GM12864 (cell line): ENCODE measurements at regions not wholly inside any gene's neighbourhood (a gene's known extent, or its start where the extent isn't known, plus 50 kb on each side); places are given as distances from the start of the nearest gene placed in this dataset.

Experiments
- DNase-seq: peaks from one replicate; pipeline ENCODE4 v3.0.0-alpha.2; 2011; ENCODE audit warnings: low read depth
- H3K4me3 ChIP-seq: 2 replicates; pipeline ENCODE4 v1.5.1; 2011; ENCODE audit warnings: mild to moderate bottlenecking, low read depth, low read length, control low read depth
- TF ChIP-seq, protein P1 (sequence below): IDR thresholded peaks from 2 replicates; pipeline ENCODE4 v1.5.1; 2011; ENCODE audit warnings: low read depth, mild to moderate bottlenecking, moderate library complexity, low read length, control low read depth, inconsistent platforms; ENCODE audit errors: missing control alignments

DNA sequence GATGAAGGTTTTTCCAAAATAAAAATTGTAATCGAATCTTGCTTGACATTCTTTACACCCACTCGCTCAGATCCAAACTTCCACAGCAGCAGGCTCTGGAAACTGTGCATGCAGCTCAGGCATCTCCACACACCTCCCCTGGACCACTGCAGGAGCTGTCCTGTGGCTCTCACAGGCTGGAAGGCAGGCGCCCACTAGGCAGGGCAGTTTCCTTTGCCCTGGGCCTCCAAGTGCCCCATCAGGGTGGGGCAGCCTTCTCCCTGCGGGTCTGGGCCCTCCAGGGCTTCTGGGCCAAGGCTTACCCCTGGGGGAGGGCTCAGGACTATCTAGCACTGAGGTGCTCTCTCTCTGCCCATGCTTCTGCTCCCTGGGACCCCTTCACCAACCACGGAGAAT is 114.5 kb upstream of the RPL38 start:
- TF ChIP-seq, protein P1, sequence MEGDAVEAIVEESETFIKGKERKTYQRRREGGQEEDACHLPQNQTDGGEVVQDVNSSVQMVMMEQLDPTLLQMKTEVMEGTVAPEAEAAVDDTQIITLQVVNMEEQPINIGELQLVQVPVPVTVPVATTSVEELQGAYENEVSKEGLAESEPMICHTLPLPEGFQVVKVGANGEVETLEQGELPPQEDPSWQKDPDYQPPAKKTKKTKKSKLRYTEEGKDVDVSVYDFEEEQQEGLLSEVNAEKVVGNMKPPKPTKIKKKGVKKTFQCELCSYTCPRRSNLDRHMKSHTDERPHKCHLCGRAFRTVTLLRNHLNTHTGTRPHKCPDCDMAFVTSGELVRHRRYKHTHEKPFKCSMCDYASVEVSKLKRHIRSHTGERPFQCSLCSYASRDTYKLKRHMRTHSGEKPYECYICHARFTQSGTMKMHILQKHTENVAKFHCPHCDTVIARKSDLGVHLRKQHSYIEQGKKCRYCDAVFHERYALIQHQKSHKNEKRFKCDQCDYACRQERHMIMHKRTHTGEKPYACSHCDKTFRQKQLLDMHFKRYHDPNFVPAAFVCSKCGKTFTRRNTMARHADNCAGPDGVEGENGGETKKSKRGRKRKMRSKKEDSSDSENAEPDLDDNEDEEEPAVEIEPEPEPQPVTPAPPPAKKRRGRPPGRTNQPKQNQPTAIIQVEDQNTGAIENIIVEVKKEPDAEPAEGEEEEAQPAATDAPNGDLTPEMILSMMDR = no peak
- no peak overlapping the region for H3K4me3 ChIP-seq

DNA sequence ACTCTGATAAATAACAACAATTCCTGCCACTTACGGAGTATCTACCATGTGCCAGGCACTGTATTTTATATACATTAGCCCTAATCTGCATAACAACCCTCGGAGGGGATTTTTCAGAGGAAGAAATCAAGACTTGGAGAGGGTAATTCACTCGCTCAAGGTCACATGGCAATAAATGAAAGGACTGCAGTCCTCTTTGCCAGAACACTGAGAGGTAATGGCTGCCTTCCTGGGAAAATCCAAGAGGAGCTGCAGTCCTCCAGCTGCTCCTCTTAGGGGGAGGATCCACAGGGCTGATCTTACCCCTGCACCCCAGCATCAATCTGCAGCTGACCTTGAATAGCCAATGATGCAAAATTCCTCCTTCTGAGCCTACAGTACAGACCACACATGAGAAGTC is 114.1 kb upstream of the RPL38 start:
- DNase-seq = no peak
- TF ChIP-seq, protein P1 = no peak
- no peak overlapping the region for H3K4me3 ChIP-seq

More for the DNA sequence above, 114.5 kb upstream of the RPL38 start:
- no peak for DNase-seq

DNA sequence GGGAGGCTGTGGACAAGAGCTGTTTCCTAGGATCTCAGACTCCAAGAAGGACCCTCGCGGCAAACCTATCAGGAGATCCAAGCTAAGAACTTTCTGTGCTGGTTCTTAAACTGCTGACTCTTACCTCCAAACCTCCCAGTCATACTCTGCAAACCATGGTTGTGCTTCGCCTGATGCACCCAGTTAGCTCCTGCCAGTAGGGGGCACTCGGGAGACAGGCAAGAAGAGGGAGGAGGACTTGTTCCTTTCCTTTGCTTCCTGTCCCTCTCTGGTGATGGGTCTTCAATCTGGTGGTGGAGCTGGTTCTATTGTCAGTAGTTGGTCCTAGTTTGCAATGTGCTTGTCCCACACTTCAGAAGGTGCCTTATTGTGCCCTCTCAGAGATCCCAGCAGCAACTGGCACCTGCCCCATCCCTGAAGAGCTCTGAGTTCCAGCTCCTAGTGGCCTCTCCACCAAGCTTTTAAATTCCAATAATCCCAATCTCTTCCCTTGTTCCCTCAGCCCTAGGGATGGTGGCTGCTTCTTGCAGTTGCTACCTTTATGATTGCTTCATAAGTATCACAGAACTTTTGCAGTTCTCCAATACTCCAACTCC is 113.5 kb upstream of the RPL38 start:
- H3K4me3 ChIP-seq = no peak overlapping the region
- peak; percentile 22 for DNase-seq
- TF ChIP-seq, protein P1 = peak; percentile 94

GRCh38 chr17:74094651-74095050 is 108.8 kb upstream of the RPL38 start:
- no peak overlapping the region for H3K4me3 ChIP-seq
- DNase-seq = no peak
- TF ChIP-seq, protein P1 = no peak

- no peak for DNase-seq
- H3K4me3 ChIP-seq = no peak overlapping the region
- TF ChIP-seq, protein P1 = no peak
Observed at GRCh38 chr17:74096456-74096855, 107.0 kb upstream of the RPL38 start.

DNA sequence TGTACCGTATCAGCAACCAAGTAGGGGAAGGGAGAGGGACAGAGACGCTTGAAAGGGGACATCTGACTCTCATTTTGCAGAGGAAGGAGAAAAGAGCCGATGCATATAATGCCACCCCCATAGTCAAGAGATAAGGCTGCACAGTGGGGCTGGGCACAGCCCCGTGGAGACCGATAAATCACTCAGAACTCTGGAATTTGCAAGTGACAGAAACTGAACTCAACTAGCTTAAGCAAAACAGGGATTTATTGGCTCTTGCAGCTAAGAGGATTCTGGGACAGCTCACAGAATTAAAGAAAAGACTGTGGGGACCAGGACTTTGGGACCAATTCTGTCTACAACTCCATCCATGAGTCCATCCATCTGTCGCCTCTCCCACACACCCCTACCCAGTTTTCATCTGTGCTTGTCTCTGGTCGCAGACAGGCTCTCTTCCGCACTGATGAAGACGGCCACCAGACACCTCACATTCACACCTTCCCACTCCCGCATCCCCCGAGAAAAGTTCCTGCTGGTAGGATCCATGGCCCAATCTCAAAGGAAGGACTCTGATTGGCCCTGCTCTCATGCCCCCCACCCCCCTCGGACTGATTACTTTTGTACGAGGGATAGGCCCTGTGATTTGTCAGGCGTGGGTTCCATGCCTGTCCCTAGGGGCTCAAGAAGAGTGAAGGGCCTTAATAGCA is 105.9 kb upstream of the RPL38 start:
- DNase-seq = no peak
- H3K4me3 ChIP-seq = no peak overlapping the region
- TF ChIP-seq, protein P1 = no peak
